Small intestine (tissue), 7 donors: ENCODE measurements at regions not wholly inside any gene's neighbourhood (a gene's known extent, or its start where the extent isn't known, plus 50 kb on each side); places are given as distances from the start of the nearest gene placed in this dataset.

Source experiments
- DNase-seq, 2 donors: peaks; one replicate each; pipeline versions ENCODE4 v3.0.0 to v3.0.0-alpha.2; 2013
- FAIRE-seq: peaks from 2 replicates; lab custom pipeline; 2012; peaks lifted over from hg19 to GRCh38; lab: Jason Lieb, UNC
- H3K27ac ChIP-seq, 3 donors: one replicate each; pipeline ENCODE4 v1.5.1; 2013; ENCODE audit warnings: low read length in 2 of 3, mild to moderate bottlenecking in 2 of 3, control low read depth in 1 of 3, inconsistent platforms in 1 of 3, low read depth in 1 of 3, moderate library complexity in 1 of 3
- H3K27me3 ChIP-seq, 3 donors: one replicate each; pipeline ENCODE4 v1.6.1; 2013; ENCODE audit warnings: low read length in 3 of 3, inconsistent platforms in 1 of 3; ENCODE audit not compliant: control insufficient read depth in 3 of 3, insufficient read depth in 3 of 3
- H3K36me3 ChIP-seq, 3 donors: one replicate each; pipeline ENCODE4 v1.6.1; 2013; ENCODE audit warnings: low read length in 3 of 3, inconsistent platforms in 1 of 3, low read depth in 1 of 3, mild to moderate bottlenecking in 1 of 3, moderate library complexity in 1 of 3; ENCODE audit not compliant: control insufficient read depth in 3 of 3, insufficient read depth in 2 of 3
- H3K4me1 ChIP-seq, 3 donors: one replicate each; pipeline ENCODE4 v1.6.1; 2013; ENCODE audit warnings: low read length in 2 of 3, inconsistent platforms in 1 of 3, low read depth in 1 of 3, mild to moderate bottlenecking in 1 of 3, moderate library complexity in 1 of 3; ENCODE audit not compliant: control insufficient read depth in 3 of 3, insufficient read depth in 2 of 3
- H3K4me3 ChIP-seq, 3 donors: one replicate each; pipeline ENCODE4 v1.5.1; 2013; ENCODE audit warnings: low read length in 3 of 3, control low read depth in 1 of 3, inconsistent platforms in 1 of 3, low read depth in 1 of 3, mild to moderate bottlenecking in 1 of 3, moderate library complexity in 1 of 3
- H3K9me3 ChIP-seq, 2 donors: one replicate each; pipeline ENCODE4 v1.6.1; 2013; ENCODE audit warnings: low read depth in 1 of 2, low read length in 1 of 2; ENCODE audit not compliant: control insufficient read depth in 2 of 2, insufficient read depth in 1 of 2
- WGBS, 3 donors: extraction: QIAGEN DNeasy Blood & Tissue Kit; methylation state at CpG; one replicate each; pipeline ENCODE4 v1.1.7; 2013; 5-methylcytosine and 5-hydroxymethylcytosine counted together
- donor health status: healthy with polysubstance abuse.
- donor health status: control.
- donor health status: control.
- donor health status: Bipolar disorder and iron deficiency.
- donor health status: healthy.

- H3K4me1 ChIP-seq, result peaks cover 0 to 18% (median 0%) of the 10 kb centered on the region in 3 donors
- DNase-seq, result no peak
- H3K27me3 ChIP-seq, result no peaks in the 10 kb centered on the region
- H3K4me3 ChIP-seq, result no peak overlapping the region
- no peak for FAIRE-seq
- no peak overlapping the region for H3K27ac ChIP-seq
- no peaks in the 10 kb centered on the region for H3K36me3 ChIP-seq
- H3K9me3 ChIP-seq, result no peaks in the 10 kb centered on the region
- 81 to 91% (median 84%) methylated on average over 7 to 8 of the region's 8 CpGs for WGBS, 3 donors
These were observed 773.1 kb upstream of the TBX3 start for GRCh38 chr12:115456946-115457689.

- 15 to 59% (median 44%) methylated on average over 8 of the region's 8 CpGs for WGBS, 3 donors
- Histone ChIP-seq H3K36me3 (no peaks in the 10 kb centered on the region), H3K4me1 (peaks cover 0 to 30% (median 4%) of the 10 kb centered on the region in 3 donors), H3K27ac (peak overlapping the region in 1 of 3 donors; percentile 56), H3K9me3 (no peaks in the 10 kb centered on the region), H3K4me3 (no peak overlapping the region), H3K27me3 (no peaks in the 10 kb centered on the region)
- peak; percentile 66 to 90 for DNase-seq
- FAIRE-seq, result no peak
These were observed 771.3 kb upstream of the TBX3 start for GRCh38 chr12:115455268-115455681.

GRCh38 chr12:115452751-115453281 lies 768.8 kb upstream of the TBX3 start:
- H3K27me3 ChIP-seq, result no peaks in the 10 kb centered on the region
- peak overlapping the region in 2 of 3 donors; percentile 58 to 79 for H3K27ac ChIP-seq
- H3K4me3 ChIP-seq, result no peak overlapping the region
- no peaks in the 10 kb centered on the region for H3K36me3 ChIP-seq
- peaks cover 0 to 32% (median 4%) of the 10 kb centered on the region in 3 donors for H3K4me1 ChIP-seq
- no peaks in the 10 kb centered on the region for H3K9me3 ChIP-seq
- WGBS, 3 donors, result 21 to 59% (median 36%) methylated on average over 10 of the region's 10 CpGs
- FAIRE-seq (no peak), DNase-seq (peak; percentile 55 to 84)

GRCh38 chr12:115451780-115452736 lies 768.1 kb upstream of the TBX3 start:
- peak overlapping the region in 1 of 3 donors; percentile 25 for H3K4me3 ChIP-seq
- H3K9me3 ChIP-seq, result no peaks in the 10 kb centered on the region
- FAIRE-seq, result no peak
- WGBS, 3 donors, result 2 to 4% (median 3%) methylated on average over 34 to 83 of the region's 83 CpGs
- no peaks in the 10 kb centered on the region for H3K27me3 ChIP-seq
- peak overlapping the region in 2 of 3 donors; percentile 58 to 80 for H3K27ac ChIP-seq
- peak; percentile 73 to 87 for DNase-seq
- peaks cover 0 to 32% (median 4%) of the 10 kb centered on the region in 3 donors for H3K4me1 ChIP-seq
- no peaks in the 10 kb centered on the region for H3K36me3 ChIP-seq

DNA sequence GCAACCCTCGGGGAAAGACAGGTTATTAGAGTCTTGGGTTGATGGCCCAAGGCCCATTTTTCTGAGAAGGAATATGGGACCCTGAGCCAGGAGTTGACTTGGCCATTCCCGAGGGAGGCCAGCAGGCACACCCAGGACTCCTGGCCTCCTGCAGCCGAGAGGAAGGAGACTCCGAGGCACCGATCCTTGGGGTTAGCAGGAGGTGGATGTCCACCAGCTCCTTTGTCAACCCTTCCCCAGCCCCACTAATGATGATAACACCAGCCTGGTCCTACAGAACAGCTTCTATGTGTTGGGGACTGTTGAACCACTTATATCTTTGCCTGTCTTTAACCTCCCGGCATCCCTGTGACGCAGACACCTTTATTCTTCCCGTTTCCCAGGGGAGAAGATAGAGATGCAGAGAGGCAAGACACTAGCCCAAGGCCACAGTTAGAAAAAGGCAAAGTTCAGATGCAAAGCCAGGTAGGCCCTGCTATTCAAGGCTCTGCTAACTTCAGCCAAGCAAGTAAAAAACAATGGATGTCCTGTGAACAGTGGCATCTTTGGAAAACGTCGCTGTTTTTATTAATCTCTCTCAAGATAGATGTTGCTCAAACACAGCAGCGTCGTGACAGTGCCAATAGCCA lies 767.3 kb upstream of the TBX3 start:
- no peaks in the 10 kb centered on the region for H3K27me3 ChIP-seq
- H3K4me3 ChIP-seq, result peak overlapping the region in 1 of 3 donors; percentile 25
- H3K27ac ChIP-seq, result peak overlapping the region in 2 of 3 donors; percentile 55 to 80
- no peaks in the 10 kb centered on the region for H3K9me3 ChIP-seq
- no peak for FAIRE-seq
- peaks cover 0 to 31% (median 4%) of the 10 kb centered on the region in 3 donors for H3K4me1 ChIP-seq
- WGBS, 3 donors, result 39 to 53% (median 50%) methylated on average over 11 to 12 of the region's 12 CpGs
- peak in 1 of 2 donors; percentile 50 for DNase-seq
- no peaks in the 10 kb centered on the region for H3K36me3 ChIP-seq

GRCh38 chr12:115450710-115451109 lies 766.7 kb upstream of the TBX3 start:
- no peak for DNase-seq
- Histone ChIP-seq H3K9me3 (no peaks in the 10 kb centered on the region), H3K36me3 (no peaks in the 10 kb centered on the region), H3K27ac (peak overlapping the region in 1 of 3 donors; percentile 80), H3K4me1 (peaks cover 0 to 26% (median 4%) of the 10 kb centered on the region in 3 donors), H3K27me3 (no peaks in the 10 kb centered on the region), H3K4me3 (no peak overlapping the region)
- no peak for FAIRE-seq
- WGBS, 3 donors, result 92 to 93% (median 92%) methylated on average over 8 of the region's 8 CpGs

GRCh38 chr12:115450017-115450416 lies 766.0 kb upstream of the TBX3 start:
- FAIRE-seq, result no peak
- WGBS, 3 donors, result 89 to 94% (median 90%) methylated on average over 3 of the region's 3 CpGs

More at GRCh38 chr12:115450017-115450416, 766.0 kb upstream of the TBX3 start:
- H3K36me3 ChIP-seq, result no peaks in the 10 kb centered on the region
- H3K9me3 ChIP-seq, result no peaks in the 10 kb centered on the region
- DNase-seq, result no peak
- no peak overlapping the region for H3K4me3 ChIP-seq
- no peaks in the 10 kb centered on the region for H3K27me3 ChIP-seq
- H3K27ac ChIP-seq, result no peak overlapping the region
- peaks cover 0 to 25% (median 4%) of the 10 kb centered on the region in 3 donors for H3K4me1 ChIP-seq
